NT2/D1 (cell line): ENCODE measurements at regions not wholly inside any gene's neighbourhood (a gene's known extent, or its start where the extent isn't known, plus 50 kb on each side); places are given as distances from the start of the nearest gene placed in this dataset.

Experiments
- SUZ12 ChIP-seq: IDR thresholded peaks from 2 replicates; pipeline ENCODE4 v1.6.1; 2011; ENCODE audit not compliant: insufficient read length, insufficient read depth; ENCODE audit errors: extremely low read depth
- YY1 ChIP-seq: IDR thresholded peaks from 2 replicates; pipeline ENCODE4 v1.6.1; 2011; ENCODE audit not compliant: insufficient read length, insufficient read depth
- ZNF274 ChIP-seq: IDR thresholded peaks from 2 replicates; pipeline ENCODE4 v1.6.1; 2011; ENCODE audit warnings: mild to moderate bottlenecking, low read depth, low read length

DNA sequence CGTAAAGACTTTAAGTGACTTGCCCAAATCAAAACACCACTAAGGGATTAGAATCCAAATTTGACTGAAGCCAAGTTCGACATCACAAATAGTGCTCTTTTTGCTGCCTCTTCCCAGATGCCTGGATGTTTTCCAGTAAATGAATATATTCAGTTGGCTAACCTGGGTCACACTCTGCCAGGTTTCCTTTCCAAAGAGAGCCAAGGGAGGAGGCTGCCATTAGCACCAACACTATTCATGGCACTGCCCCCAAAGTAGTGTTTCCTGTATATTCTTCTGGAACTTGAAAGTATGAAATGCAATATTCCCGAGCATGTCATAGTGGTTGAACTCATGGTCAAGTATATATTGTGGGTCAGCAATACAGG lies 219.3 kb upstream of the UBASH3B start:
- TF ChIP-seq YY1 (no peak), ZNF274 (no peak), SUZ12 (no peak)
